Aorta (tissue), 5 donors: ENCODE measurements at regions not wholly inside any gene's neighbourhood (a gene's known extent, or its start where the extent isn't known, plus 50 kb on each side); places are given as distances from the start of the nearest gene placed in this dataset.
A peak's percentile ranks its signal among the peaks of the same experiment; 100 is the strongest.
"Not testable (repeated sequence)": the region's sequence is repeated elsewhere in the genome, so short reads cannot be mapped to it uniquely, and the experiment has no call there.

Experiments
- ATAC-seq: fragments of 200-7000 bp; cut with Tn5 transposase; one replicate; pipeline ENCODE4 v1.9.1; 2022; ENCODE audit warnings: moderate library complexity; ENCODE audit not compliant: low FRiP score
- DNase-seq, 2 donors: peaks; one replicate each; pipeline ENCODE4 v3.0.0-alpha.2; 2020
- H3K27ac ChIP-seq, 2 donors: one replicate each; pipeline ENCODE4 v1.5.1; 2013; ENCODE audit warnings: low read length in 2 of 2, mild to moderate bottlenecking in 2 of 2, moderate library complexity in 2 of 2, control low read depth in 1 of 2, inconsistent platforms in 1 of 2, low read depth in 1 of 2
- H3K27me3 ChIP-seq, 2 donors: one replicate each; pipeline ENCODE4 v1.6.1; 2013; ENCODE audit warnings: control low read depth in 1 of 2, low read length in 1 of 2, mild to moderate bottlenecking in 1 of 2, moderate library complexity in 1 of 2; ENCODE audit not compliant: insufficient read depth in 2 of 2, control insufficient read depth in 1 of 2
- H3K36me3 ChIP-seq, 2 donors: one replicate each; pipeline ENCODE4 v1.6.1; 2013; ENCODE audit warnings: control low read depth in 1 of 2, low read length in 1 of 2, mild to moderate bottlenecking in 1 of 2; ENCODE audit not compliant: insufficient read depth in 2 of 2, control insufficient read depth in 1 of 2
- H3K4me1 ChIP-seq, 2 donors: one replicate each; pipeline ENCODE4 v1.6.1; 2013; ENCODE audit warnings: low read length in 2 of 2, control low read depth in 1 of 2, mild to moderate bottlenecking in 1 of 2, moderate library complexity in 1 of 2; ENCODE audit not compliant: insufficient read depth in 2 of 2, control insufficient read depth in 1 of 2
- H3K4me3 ChIP-seq, 2 donors: one replicate each; pipeline ENCODE4 v1.5.1; 2013; ENCODE audit warnings: low read length in 2 of 2, control low read depth in 1 of 2, mild to moderate bottlenecking in 1 of 2
- H3K9me3 ChIP-seq: one replicate; pipeline ENCODE4 v1.6.1; 2013; ENCODE audit warnings: mild to moderate bottlenecking, low read length; ENCODE audit not compliant: control insufficient read depth
- WGBS, 2 donors: extraction: QIAGEN DNeasy Blood & Tissue Kit; methylation state at CpG; one replicate each; pipeline ENCODE4 v1.1.7; 2013; 5-methylcytosine and 5-hydroxymethylcytosine counted together
- intact Hi-C, 2 donors: fragments of 100-400 bp; cut with DNase I; formaldehyde crosslinking; loops; one replicate each; pipeline versions ENCODE4 v1.14.2 to v1.15.0; 2022
- donor health status: healthy with polysubstance abuse.
- donor health status: Bipolar disorder and iron deficiency.
- donor health status: DM: no; HTN: no; CAD: no.
- donor health status: DM: no; HTN: no; CAD: no.
- donor health status: DM: yes; HTN: yes; CAD: no.

GRCh38 chr2:111463238-111463848 lies 342.6 kb downstream of the BCL2L11 start:
- H3K4me1 ChIP-seq, H3K36me3 ChIP-seq, H3K9me3 ChIP-seq, H3K4me3 ChIP-seq, intact Hi-C loops, H3K27me3 ChIP-seq, DNase-seq: not testable (repeated sequence)
- H3K27ac ChIP-seq = peak overlapping the region in 1 of 2 donors; percentile 12
- ATAC-seq = peak; percentile 44
- 71 to 89% methylated on average over 9 to 12 of the region's 13 CpGs for WGBS, 2 donors

GRCh38 chr2:111463956-111464355 lies 343.2 kb downstream of the BCL2L11 start:
- H3K4me3 ChIP-seq, DNase-seq, H3K9me3 ChIP-seq, H3K27me3 ChIP-seq, intact Hi-C loops, H3K4me1 ChIP-seq, H3K36me3 ChIP-seq, H3K27ac ChIP-seq: not testable (repeated sequence)
- no CpG with 5 or more reads among the region's 10 CpGs for WGBS, 2 donors
- ATAC-seq = peak; percentile 92

- WGBS, 2 donors = 25 to 27% methylated on average over 6 to 7 of the region's 10 CpGs
- H3K27me3 ChIP-seq, ATAC-seq, H3K9me3 ChIP-seq, H3K4me1 ChIP-seq, H3K36me3 ChIP-seq, H3K27ac ChIP-seq, DNase-seq, H3K4me3 ChIP-seq, intact Hi-C loops: not testable (repeated sequence)
These were observed 343.7 kb downstream of the BCL2L11 start for GRCh38 chr2:111464367-111464766.

GRCh38 chr2:111465521-111465920 lies 344.8 kb downstream of the BCL2L11 start:
- H3K4me3 ChIP-seq, intact Hi-C loops, H3K36me3 ChIP-seq, H3K4me1 ChIP-seq, ATAC-seq, H3K27ac ChIP-seq, DNase-seq, H3K9me3 ChIP-seq, H3K27me3 ChIP-seq: not testable (repeated sequence)
- WGBS, 2 donors = 98 to 100% methylated on average over 3 of the region's 3 CpGs

- H3K4me1 ChIP-seq, ATAC-seq, H3K27me3 ChIP-seq, intact Hi-C loops, H3K4me3 ChIP-seq, H3K36me3 ChIP-seq, H3K9me3 ChIP-seq, H3K27ac ChIP-seq, DNase-seq: not testable (repeated sequence)
- 84 to 85% methylated on average over 3 to 4 of the region's 4 CpGs for WGBS, 2 donors
These were observed 346.0 kb downstream of the BCL2L11 start for GRCh38 chr2:111466744-111467143.

- intact Hi-C loops, H3K9me3 ChIP-seq: not testable (repeated sequence)
- WGBS, 2 donors = 57 to 73% methylated on average over 1 to 2 of the region's 2 CpGs
These were observed 350.2 kb downstream of the BCL2L11 start for GRCh38 chr2:111470924-111471323.

GRCh38 chr2:111471791-111472530 lies 351.2 kb downstream of the BCL2L11 start:
- H3K27me3 ChIP-seq, H3K27ac ChIP-seq, H3K36me3 ChIP-seq, H3K4me1 ChIP-seq, DNase-seq, intact Hi-C loops, H3K9me3 ChIP-seq, H3K4me3 ChIP-seq: not testable (repeated sequence)
- 80 to 88% methylated on average over 6 to 9 of the region's 9 CpGs for WGBS, 2 donors
- peak; percentile 70 for ATAC-seq

More at GRCh38 chr2:111470924-111471323, 350.2 kb downstream of the BCL2L11 start:
- not testable (repeated sequence) for DNase-seq, H3K36me3 ChIP-seq, ATAC-seq, H3K27ac ChIP-seq, H3K4me3 ChIP-seq, H3K4me1 ChIP-seq, H3K27me3 ChIP-seq

- H3K4me3 ChIP-seq, H3K4me1 ChIP-seq, intact Hi-C loops, H3K36me3 ChIP-seq, DNase-seq, ATAC-seq, H3K27ac ChIP-seq, H3K27me3 ChIP-seq, H3K9me3 ChIP-seq: not testable (repeated sequence)
- 84 to 94% methylated on average over 6 to 7 of the region's 7 CpGs for WGBS, 2 donors
These were observed 352.2 kb downstream of the BCL2L11 start for GRCh38 chr2:111472844-111473403.

- H3K4me1 ChIP-seq, H3K27ac ChIP-seq, ATAC-seq, H3K9me3 ChIP-seq, H3K27me3 ChIP-seq, intact Hi-C loops, DNase-seq, H3K36me3 ChIP-seq, H3K4me3 ChIP-seq: not testable (repeated sequence)
- WGBS, 2 donors = 40 to 100% methylated on average over 1 to 3 of the region's 3 CpGs
These were observed 352.8 kb downstream of the BCL2L11 start for GRCh38 chr2:111473522-111473921.
